ENCODE measurements at regions not wholly inside any gene's neighbourhood (a gene's known extent, or its start where the extent isn't known, plus 50 kb on each side); places are given as distances from the start of the nearest gene placed in this dataset.

GRCh38 chr5:82522897-82523296, 244.7 kb upstream of the RPS23 start:
- TF ChIP-seq RFX5 (IDR thresholded peaks at IDR 0.05; ENCODE audit: low read depth, low read length): no peak
- TF ChIP-seq NR2F2 (IDR thresholded peaks at IDR 0.05; ENCODE audit: borderline replicate concordance, low read depth): no peak
- TF ChIP-seq ZNF674 (CRISPR knock-in tag; IDR thresholded peaks at IDR 0.05; ENCODE audit: low read depth): no peak
- TF ChIP-seq ZNF138 (CRISPR knock-in tag; IDR thresholded peaks at IDR 0.05; ENCODE audit: low read depth): no peak
- TF ChIP-seq NCOR1 (IDR thresholded peaks at IDR 0.05; ENCODE audit: borderline replicate concordance, low read length): no peak
- TF ChIP-seq HIVEP1 (CRISPR knock-in tag; IDR thresholded peaks at IDR 0.05): no peak
- TF ChIP-seq MIER3 (CRISPR knock-in tag; IDR thresholded peaks at IDR 0.05; ENCODE audit: borderline replicate concordance): no peak
- no peak for TF ChIP-seq SMC3 (IDR thresholded peaks at IDR 0.05; ENCODE audit: low read length)
- TF ChIP-seq MBD4 (IDR thresholded peaks at IDR 0.05; ENCODE audit: borderline replicate concordance, low read length): no peak
- TF ChIP-seq TMF1 (CRISPR knock-in tag; IDR thresholded peaks at IDR 0.05; ENCODE audit: low read depth): no peak
- TF ChIP-seq HMG20B (CRISPR knock-in tag; conservative IDR thresholded peaks at IDR 0.05): no peak
- no peak for TF ChIP-seq SNAI1 (CRISPR knock-in tag; IDR thresholded peaks at IDR 0.05; ENCODE audit: borderline replicate concordance)
- no peak for TF ChIP-seq LRRFIP1 (CRISPR knock-in tag; conservative IDR thresholded peaks at IDR 0.05)
- no peak for TF ChIP-seq TBX2 (CRISPR knock-in tag; IDR thresholded peaks at IDR 0.05; ENCODE audit: borderline replicate concordance)
- no peak for TF ChIP-seq ATF4 (CRISPR knock-in tag; IDR thresholded peaks at IDR 0.05)
- no peak for TF ChIP-seq ZFP82 (CRISPR knock-in tag; IDR thresholded peaks at IDR 0.05; ENCODE audit: borderline replicate concordance)
- no peak overlapping the region for H2AFZ ChIP-seq (ENCODE audit: low read length)
- DNase-seq (ENCODE audit: low spot score) (peak; percentile 6), ATAC-seq (no peak), FAIRE-seq (no peak)
- POLR2A ChIA-PET: no interaction called here
- no peak overlapping the region for H3K9ac ChIP-seq (ENCODE audit: insufficient read depth, low read depth, low read length)
- intact Hi-C loops (cut with micrococcal nuclease; ENCODE audit: unreplicated experiment) (loop anchor here (5.0 to 10.0 kb wide), 2 partner anchors 114 to 168 kb away; no protein-coding TSS in a partner anchor), in situ Hi-C loops (cut with HindIII; ENCODE audit: extremely low pct_ligation_motif_present, low pct_unique_long_range_greater_than_20kb) (no loop called here)
- BruUV-seq (replicated peaks): no TSS peak
- H3K4me3 ChIP-seq (replicated peaks in 1 of 3; ENCODE audit: insufficient read depth in 1 of 3, low read depth in 2 of 3, low read length in 3 of 3): no peak overlapping the region
- no peaks in the 10 kb centered on the region for H3K79me2 ChIP-seq (ENCODE audit: insufficient read depth, low read length)
- 43% methylated on average over 7 of the region's 7 CpGs for WGBS (ENCODE audit: low lambda C conversion rate)
- H3K27ac ChIP-seq (ENCODE audit: extremely low read length, insufficient read depth, low read length): no peak overlapping the region
- no peaks in the 10 kb centered on the region for H4K20me1 ChIP-seq (ENCODE audit: insufficient read depth, low read length)
- no peaks in the 10 kb centered on the region for H3K27me3 ChIP-seq (ENCODE audit: control insufficient read depth in 1 of 2, insufficient read depth in 2 of 2, low read length in 2 of 2)
- no peaks in the 10 kb centered on the region for H3K36me3 ChIP-seq (replicated peaks in 1 of 2; ENCODE audit: control insufficient read depth in 1 of 2, insufficient read depth in 2 of 2, low read length in 2 of 2)
- no peak overlapping the region for H3K4me2 ChIP-seq (ENCODE audit: low read depth, low read length)
- H3K9me3 ChIP-seq (ENCODE audit: low read length): no peaks in the 10 kb centered on the region
- CTCF ChIA-PET (ENCODE audit: low intra/inter-chr PET ratio, low total read pairs): no interaction called here
- peaks cover 31% of the 10 kb centered on the region for H3K4me1 ChIP-seq (ENCODE audit: insufficient read depth, low read length)

Measured in HepG2 (cell line).